Breast epithelium (tissue), 4 donors: ENCODE measurements at regions not wholly inside any gene's neighbourhood (a gene's known extent, or its start where the extent isn't known, plus 50 kb on each side); places are given as distances from the start of the nearest gene placed in this dataset.

Experiments used
- DNase-seq, 2 donors: peaks; one replicate each; pipeline ENCODE4 v3.0.0-alpha.2; 2019; ENCODE audit warnings: low spot score in 2 of 2
- H3K27ac ChIP-seq, 2 donors: fragments of 200-600 bp; sonication (generic) in 1 of 2; one replicate each; pipeline ENCODE4 v1.5.1; 2016 to 2019; ENCODE audit warnings: mild to moderate bottlenecking in 1 of 2
- H3K27me3 ChIP-seq, 2 donors: fragments of 200-600 bp; sonication (generic) in 1 of 2; one replicate each; pipeline versions ENCODE4 v1.5.1 to v1.6.0; 2017 to 2019; ENCODE audit warnings: control low read depth in 1 of 2, mild to moderate bottlenecking in 1 of 2
- H3K36me3 ChIP-seq: fragments of 200-600 bp; one replicate; pipeline ENCODE4 v1.5.1; 2019
- H3K4me1 ChIP-seq, 2 donors: fragments of 200-600 bp; sonication (generic); one replicate each; pipeline ENCODE4 v1.5.1; 2016 to 2019; ENCODE audit warnings: control low read depth in 1 of 2
- H3K4me3 ChIP-seq, 3 donors: fragments of 200-600 bp; sonication (generic); 1 replicate in 2 of 3; 2 replicates in 1 of 3; pipeline ENCODE4 v1.5.1; 2016 to 2019; ENCODE audit warnings: mild to moderate bottlenecking in 3 of 3, moderate library complexity in 2 of 3
- H3K9me3 ChIP-seq, 2 donors: fragments of 200-600 bp; sonication (generic) in 1 of 2; one replicate each; pipeline ENCODE4 v1.5.1; 2016 to 2019; ENCODE audit warnings: control low read depth in 1 of 2
- POLR2A ChIP-seq: fragments of 450-650 bp; IDR thresholded peaks from one replicate; pipeline ENCODE4 v1.6.1; 2016; ENCODE audit warnings: antibody characterized with exemption, mild to moderate bottlenecking, moderate library complexity
- POLR2AphosphoS5 ChIP-seq, 3 donors: sonication (generic); formaldehyde crosslinking; IDR thresholded peaks; one replicate each; pipeline ENCODE4 v1.6.1; 2017; ENCODE audit warnings: antibody characterized with exemption in 3 of 3
- intact Hi-C: fragments of 100-400 bp; cut with DNase I; formaldehyde crosslinking; loops from one replicate; pipeline ENCODE4 v1.15.1; 2023; ENCODE audit warnings: low total_unique reads
- TF ChIP-seq, protein P1 (sequence below), 3 donors: fragments of 450-650 bp; IDR thresholded peaks; one replicate each; pipeline ENCODE4 v1.5.1; 2016 to 2017; ENCODE audit warnings: antibody characterized with exemption in 3 of 3, mild to moderate bottlenecking in 3 of 3, moderate library complexity in 3 of 3

DNA sequence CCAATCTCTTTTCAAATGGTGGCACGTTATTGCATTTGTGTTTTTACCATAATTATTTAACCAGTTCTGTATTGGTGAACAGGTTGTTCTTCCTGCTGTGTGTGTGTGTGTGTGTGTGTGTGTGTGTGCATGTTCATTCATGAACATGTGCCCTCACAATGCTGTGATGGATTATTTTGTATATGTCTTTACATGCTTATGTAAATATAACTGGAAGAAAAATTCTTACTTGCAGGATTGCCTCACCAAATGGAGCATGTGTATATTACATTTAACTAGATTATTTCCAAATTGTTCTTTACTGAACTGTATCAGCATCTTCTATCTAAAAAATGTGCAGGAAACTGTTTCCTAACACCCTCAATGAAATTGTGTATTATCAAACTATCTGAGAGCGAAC, 175.2 kb upstream of the ZPLD1 start:
- Histone ChIP-seq H3K27ac (no peak overlapping the region), H3K27me3 (no peaks in the 10 kb centered on the region), H3K4me1 (no peaks in the 10 kb centered on the region), H3K36me3 (no peaks in the 10 kb centered on the region), H3K9me3 (no peaks in the 10 kb centered on the region), H3K4me3 (no peak overlapping the region)
- DNase-seq, result no peak
- TF ChIP-seq POLR2AphosphoS5 (IDR thresholded peaks at IDR 0.05), result no peak
- intact Hi-C loops, result no loop called here

DNA sequence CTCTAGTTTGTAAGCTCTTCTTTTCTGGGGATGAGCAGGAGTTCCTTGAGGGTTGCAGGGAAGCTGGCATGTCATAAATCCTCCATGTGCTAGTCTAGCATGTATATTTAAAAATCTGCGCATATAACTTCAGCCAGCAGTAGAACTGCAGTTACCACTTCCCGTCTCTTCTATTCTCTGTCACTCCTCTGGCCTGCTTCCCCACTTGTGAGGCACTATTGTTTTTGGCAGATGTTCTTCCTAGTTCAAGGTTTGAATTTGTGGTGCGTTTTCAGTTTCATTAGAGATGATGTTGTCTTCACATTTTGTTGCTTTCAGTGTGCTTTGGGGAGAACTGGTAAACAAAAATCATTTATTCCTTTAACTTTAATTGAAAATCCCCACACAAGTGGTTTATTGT, 169.1 kb upstream of the ZPLD1 start:
- Histone ChIP-seq H3K27me3 (no peaks in the 10 kb centered on the region), H3K9me3 (no peaks in the 10 kb centered on the region), H3K4me1 (no peaks in the 10 kb centered on the region), H3K27ac (no peak overlapping the region), H3K4me3 (no peak overlapping the region), H3K36me3 (no peaks in the 10 kb centered on the region)
- intact Hi-C loops, result no loop called here
- no peak for DNase-seq
- TF ChIP-seq, protein P1, sequence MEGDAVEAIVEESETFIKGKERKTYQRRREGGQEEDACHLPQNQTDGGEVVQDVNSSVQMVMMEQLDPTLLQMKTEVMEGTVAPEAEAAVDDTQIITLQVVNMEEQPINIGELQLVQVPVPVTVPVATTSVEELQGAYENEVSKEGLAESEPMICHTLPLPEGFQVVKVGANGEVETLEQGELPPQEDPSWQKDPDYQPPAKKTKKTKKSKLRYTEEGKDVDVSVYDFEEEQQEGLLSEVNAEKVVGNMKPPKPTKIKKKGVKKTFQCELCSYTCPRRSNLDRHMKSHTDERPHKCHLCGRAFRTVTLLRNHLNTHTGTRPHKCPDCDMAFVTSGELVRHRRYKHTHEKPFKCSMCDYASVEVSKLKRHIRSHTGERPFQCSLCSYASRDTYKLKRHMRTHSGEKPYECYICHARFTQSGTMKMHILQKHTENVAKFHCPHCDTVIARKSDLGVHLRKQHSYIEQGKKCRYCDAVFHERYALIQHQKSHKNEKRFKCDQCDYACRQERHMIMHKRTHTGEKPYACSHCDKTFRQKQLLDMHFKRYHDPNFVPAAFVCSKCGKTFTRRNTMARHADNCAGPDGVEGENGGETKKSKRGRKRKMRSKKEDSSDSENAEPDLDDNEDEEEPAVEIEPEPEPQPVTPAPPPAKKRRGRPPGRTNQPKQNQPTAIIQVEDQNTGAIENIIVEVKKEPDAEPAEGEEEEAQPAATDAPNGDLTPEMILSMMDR (IDR thresholded peaks at IDR 0.05), result no peak
- TF ChIP-seq POLR2A (no peak), POLR2AphosphoS5 (IDR thresholded peaks at IDR 0.05) (no peak)

DNA sequence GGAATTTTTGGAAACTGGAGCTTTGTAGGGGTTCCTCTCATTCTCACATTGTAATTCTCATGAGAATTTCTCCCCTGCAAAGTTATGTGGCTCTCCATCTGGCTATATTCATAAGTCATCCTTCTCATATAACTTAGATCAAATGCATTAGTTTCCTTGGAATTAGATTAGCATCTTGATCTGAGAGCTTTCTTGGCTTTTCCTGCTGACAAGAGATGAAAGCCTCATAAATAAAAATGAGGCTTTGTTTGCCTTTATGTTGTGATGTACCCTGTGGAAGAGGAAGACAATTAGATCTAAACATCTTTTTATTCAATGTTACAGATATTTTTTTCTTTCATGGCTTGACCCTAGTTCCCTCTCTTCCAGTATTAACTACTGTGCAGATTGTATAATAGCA, 165.4 kb upstream of the ZPLD1 start:
- H3K36me3 ChIP-seq, result no peaks in the 10 kb centered on the region
- no peaks in the 10 kb centered on the region for H3K4me1 ChIP-seq
- no peak overlapping the region for H3K4me3 ChIP-seq
- no peak overlapping the region for H3K27ac ChIP-seq
- intact Hi-C loops, result no loop called here
- H3K27me3 ChIP-seq, result no peaks in the 10 kb centered on the region
- TF ChIP-seq, protein P1 (IDR thresholded peaks at IDR 0.05), result no peak
- TF ChIP-seq POLR2AphosphoS5 (IDR thresholded peaks at IDR 0.05) (no peak), POLR2A (no peak)
- H3K9me3 ChIP-seq, result no peaks in the 10 kb centered on the region
- no peak for DNase-seq

DNA sequence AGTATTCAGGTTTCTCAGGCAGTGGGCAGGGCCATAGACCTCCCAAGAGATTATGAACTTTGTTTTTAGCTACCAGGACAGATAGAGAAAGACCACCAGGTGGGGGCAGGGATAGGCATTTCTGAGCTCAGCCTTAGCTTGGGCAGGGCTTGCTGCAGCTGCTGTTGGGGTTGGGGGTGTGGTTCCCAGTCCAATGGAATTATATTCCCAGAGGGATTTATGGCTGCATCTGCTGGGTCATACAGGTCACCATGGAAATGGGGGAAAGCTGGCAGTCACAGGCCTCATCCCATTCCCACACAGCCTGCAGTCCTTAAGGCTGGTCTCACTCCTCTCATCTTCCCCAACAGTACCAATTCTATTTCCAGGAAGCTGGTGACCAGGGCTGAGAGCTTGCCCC, 144.6 kb upstream of the ZPLD1 start:
- no peaks in the 10 kb centered on the region for H3K36me3 ChIP-seq
- intact Hi-C loops, result no loop called here
- no peak overlapping the region for H3K4me3 ChIP-seq
- no peak for DNase-seq
- H3K27me3 ChIP-seq, result no peaks in the 10 kb centered on the region
- peaks cover 3 to 18% of the 10 kb centered on the region in 2 donors for H3K9me3 ChIP-seq
- no peaks in the 10 kb centered on the region for H3K4me1 ChIP-seq
- TF ChIP-seq, protein P1 (IDR thresholded peaks at IDR 0.05), result no peak
- TF ChIP-seq POLR2AphosphoS5 (IDR thresholded peaks at IDR 0.05) (no peak), POLR2A (no peak)
- no peak overlapping the region for H3K27ac ChIP-seq

DNA sequence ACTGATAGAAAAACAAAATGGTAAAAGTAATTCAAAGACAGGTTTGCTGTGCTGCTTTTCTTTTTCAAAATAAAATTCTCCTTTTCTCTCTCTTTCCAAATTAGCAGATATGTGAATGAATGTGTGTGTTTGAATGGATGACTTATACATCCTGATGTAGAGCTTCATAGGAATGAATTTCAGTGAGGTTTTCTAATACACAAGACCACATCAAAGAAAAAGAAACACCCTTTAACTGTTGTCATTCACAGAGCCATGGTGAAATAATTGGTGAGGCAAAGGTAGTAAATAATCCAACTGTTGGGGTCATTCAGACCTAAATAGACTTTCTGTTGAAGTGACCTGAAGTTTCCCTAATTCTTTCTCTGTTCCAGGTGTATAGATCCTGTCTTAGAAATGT, 139.1 kb upstream of the ZPLD1 start:
- Histone ChIP-seq H3K27ac (no peak overlapping the region), H3K4me1 (no peaks in the 10 kb centered on the region), H3K4me3 (no peak overlapping the region), H3K27me3 (no peaks in the 10 kb centered on the region), H3K36me3 (no peaks in the 10 kb centered on the region), H3K9me3 (no peaks in the 10 kb centered on the region)
- DNase-seq, result no peak
- intact Hi-C loops, result no loop called here
- TF ChIP-seq POLR2A (no peak), POLR2AphosphoS5 (IDR thresholded peaks at IDR 0.05) (no peak)
- TF ChIP-seq, protein P1 (IDR thresholded peaks at IDR 0.05), result no peak

DNA sequence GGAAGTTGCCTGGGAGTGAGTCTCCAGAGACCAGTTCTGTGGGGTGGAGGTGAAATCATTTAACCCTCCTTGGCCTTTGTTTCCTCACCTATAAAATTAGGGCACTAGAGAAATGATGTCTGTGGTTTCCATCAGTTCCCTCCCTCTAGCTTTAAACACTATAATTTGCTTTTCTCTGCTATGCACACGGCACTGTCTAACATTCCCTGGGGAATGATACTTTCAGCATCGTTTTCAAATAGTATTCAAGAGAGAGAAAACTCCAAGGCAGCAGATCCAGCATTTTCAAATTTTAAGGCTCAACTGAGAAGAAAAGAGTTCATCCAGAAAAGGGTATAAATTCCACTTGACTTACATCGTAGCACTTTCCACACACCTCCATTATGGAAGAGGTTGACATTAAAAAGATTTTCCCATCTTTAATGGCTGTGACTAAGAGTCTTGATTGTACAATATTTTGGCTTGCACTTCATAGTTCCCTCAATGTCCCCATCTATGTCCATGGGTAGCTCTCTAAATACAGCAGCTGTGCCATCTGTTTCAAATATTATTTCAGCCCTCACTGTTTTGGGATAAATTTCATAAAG, 137.7 kb upstream of the ZPLD1 start:
- no peak for DNase-seq
- no peaks in the 10 kb centered on the region for H3K36me3 ChIP-seq
- H3K27ac ChIP-seq, result no peak overlapping the region
- no peak overlapping the region for H3K4me3 ChIP-seq
- H3K9me3 ChIP-seq, result no peaks in the 10 kb centered on the region
- TF ChIP-seq POLR2AphosphoS5 (IDR thresholded peaks at IDR 0.05) (no peak), POLR2A (no peak)
- TF ChIP-seq, protein P1 (IDR thresholded peaks at IDR 0.05), result no peak
- no peaks in the 10 kb centered on the region for H3K27me3 ChIP-seq
- intact Hi-C loops, result no loop called here
- no peaks in the 10 kb centered on the region for H3K4me1 ChIP-seq
